ENCODE measurements at regions not wholly inside any gene's neighbourhood (a gene's known extent, or its start where the extent isn't known, plus 50 kb on each side); places are given as distances from the start of the nearest gene placed in this dataset.

DNA sequence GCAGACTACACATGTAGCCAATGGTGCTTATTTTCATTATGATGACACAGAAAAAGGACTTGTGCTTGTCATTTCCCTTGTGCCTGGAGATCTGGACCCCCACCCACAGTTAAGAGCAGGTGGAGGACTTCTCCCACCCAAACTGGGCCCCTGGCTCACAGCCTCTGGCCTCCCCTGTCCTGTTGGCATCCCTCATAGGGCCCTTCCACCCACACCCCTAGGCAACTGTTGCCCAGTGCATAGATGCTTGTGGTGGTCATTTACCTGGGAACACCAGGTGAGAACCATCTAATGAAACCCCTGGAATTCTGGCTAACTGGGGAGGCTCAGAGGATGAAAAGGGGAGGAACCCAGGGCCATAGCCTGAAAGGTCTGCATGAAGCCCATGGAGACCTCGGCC is 355.9 kb downstream of the BUD13 start:
- no peak overlapping the region for H3K4me3 ChIP-seq
- no peaks in the 10 kb centered on the region for H3K36me3 ChIP-seq
- TF ChIP-seq POLR2A (IDR thresholded peaks at IDR 0.05) = no peak
- TF ChIP-seq, protein P1, sequence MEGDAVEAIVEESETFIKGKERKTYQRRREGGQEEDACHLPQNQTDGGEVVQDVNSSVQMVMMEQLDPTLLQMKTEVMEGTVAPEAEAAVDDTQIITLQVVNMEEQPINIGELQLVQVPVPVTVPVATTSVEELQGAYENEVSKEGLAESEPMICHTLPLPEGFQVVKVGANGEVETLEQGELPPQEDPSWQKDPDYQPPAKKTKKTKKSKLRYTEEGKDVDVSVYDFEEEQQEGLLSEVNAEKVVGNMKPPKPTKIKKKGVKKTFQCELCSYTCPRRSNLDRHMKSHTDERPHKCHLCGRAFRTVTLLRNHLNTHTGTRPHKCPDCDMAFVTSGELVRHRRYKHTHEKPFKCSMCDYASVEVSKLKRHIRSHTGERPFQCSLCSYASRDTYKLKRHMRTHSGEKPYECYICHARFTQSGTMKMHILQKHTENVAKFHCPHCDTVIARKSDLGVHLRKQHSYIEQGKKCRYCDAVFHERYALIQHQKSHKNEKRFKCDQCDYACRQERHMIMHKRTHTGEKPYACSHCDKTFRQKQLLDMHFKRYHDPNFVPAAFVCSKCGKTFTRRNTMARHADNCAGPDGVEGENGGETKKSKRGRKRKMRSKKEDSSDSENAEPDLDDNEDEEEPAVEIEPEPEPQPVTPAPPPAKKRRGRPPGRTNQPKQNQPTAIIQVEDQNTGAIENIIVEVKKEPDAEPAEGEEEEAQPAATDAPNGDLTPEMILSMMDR (IDR thresholded peaks at IDR 0.05) = no peak
- H3K4me1 ChIP-seq = peaks cover 0 to 8% (median 0%) of the 10 kb centered on the region in 4 donors
- no peaks in the 10 kb centered on the region for H3K9me3 ChIP-seq
- DNase-seq = no peak
- H3K27ac ChIP-seq = no peak overlapping the region
- no peaks in the 10 kb centered on the region for H3K27me3 ChIP-seq

DNA sequence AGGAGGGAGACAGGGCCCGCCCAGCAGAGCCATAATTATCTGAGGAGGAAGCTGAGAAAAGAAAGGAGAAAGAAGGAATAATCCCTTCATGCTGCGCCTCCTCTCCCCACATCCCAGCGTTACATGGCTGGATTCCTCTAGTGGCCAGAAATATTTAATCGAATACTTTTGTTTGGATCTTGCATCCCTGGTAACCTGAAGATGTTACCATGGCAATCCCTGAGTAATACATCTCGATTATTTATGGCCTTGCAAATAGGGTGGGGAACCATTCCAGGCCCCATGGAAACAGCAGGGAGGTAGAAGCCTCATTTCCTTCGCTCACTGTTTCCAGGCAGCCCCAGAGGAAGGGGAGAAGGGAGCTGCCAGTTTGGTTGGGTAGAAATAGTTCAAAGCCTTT is 357.7 kb downstream of the BUD13 start:
- Histone ChIP-seq H3K9me3 (no peaks in the 10 kb centered on the region), H3K36me3 (no peaks in the 10 kb centered on the region), H3K4me3 (no peak overlapping the region), H3K4me1 (no peaks in the 10 kb centered on the region), H3K27ac (no peak overlapping the region), H3K27me3 (no peaks in the 10 kb centered on the region)
- DNase-seq = no peak
- TF ChIP-seq, protein P1 (IDR thresholded peaks at IDR 0.05) = no peak
- TF ChIP-seq POLR2A (IDR thresholded peaks at IDR 0.05) = no peak

DNA sequence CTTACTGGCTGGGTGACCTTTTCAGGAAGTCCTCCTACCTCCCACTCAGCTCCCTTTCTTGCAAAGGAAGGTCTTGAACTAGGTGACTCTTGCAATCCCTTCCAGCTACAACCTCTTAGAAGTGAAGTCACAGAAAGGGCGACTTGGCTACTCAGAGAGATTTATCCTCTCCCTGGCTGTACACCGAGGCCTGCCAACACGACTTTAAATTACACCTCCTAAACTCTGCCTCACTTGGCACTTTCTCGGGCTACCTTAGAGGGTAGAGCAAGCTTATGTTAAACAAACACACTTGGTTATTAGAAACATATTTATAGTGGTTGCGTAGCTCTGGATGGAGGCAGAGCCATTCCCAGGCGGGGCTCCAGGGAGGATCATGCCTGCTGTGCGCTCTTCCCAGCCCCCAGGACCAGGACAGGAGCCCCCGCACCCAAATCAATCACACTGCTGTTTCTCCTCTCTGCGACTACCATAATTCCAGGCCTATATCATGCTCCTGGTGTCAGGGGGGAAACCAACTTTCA is 358.4 kb downstream of the BUD13 start:
- TF ChIP-seq, protein P1 (IDR thresholded peaks at IDR 0.05) = no peak
- TF ChIP-seq POLR2A (IDR thresholded peaks at IDR 0.05) = no peak
- no peak overlapping the region for H3K4me3 ChIP-seq
- H3K4me1 ChIP-seq = no peaks in the 10 kb centered on the region
- H3K36me3 ChIP-seq = no peaks in the 10 kb centered on the region
- no peak overlapping the region for H3K27ac ChIP-seq
- H3K27me3 ChIP-seq = no peaks in the 10 kb centered on the region
- H3K9me3 ChIP-seq = no peaks in the 10 kb centered on the region
- DNase-seq = no peak

DNA sequence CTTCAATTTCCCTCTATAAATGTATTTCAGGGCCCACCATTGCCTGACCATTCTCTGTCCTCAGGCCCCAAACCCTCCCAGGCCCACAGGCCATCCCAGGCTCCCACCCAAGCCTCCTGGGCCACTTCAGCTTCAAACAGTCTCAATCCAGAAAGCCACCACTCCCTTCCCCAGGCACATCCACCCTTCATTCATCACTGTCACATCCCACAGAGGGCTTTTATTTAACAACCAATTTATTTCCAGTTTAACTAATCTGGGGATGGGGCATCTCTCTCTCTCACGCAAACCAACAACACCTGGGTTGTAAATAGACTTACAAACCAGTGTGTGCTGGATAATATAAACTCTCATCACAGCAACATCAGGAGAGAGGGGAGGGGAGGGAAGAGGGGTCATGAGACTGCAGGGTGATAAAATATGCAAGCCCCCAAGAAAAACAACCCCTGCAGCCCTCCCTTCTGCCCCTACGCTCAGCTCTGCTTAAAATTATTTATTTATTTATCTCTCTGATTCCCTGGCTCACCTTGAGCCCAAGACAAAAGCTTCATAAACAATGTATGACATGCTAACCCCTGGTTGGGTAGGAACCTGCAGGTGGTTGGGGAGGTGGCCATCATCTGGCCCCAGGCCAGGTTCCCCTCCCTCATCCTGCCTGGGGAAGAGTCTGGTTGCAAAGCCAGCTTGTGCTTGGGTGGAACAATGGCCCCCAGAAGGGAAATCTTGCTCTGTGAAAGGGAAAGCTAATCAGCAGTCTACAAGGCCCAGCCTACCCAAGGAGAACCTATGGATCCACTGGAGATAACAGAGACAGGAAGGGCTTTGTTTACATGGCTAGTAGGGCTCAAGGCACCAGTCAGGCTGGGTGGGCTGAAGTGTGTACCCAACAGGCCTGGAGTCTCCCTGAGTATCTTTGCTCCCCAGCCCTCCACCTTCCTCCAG is 359.2 kb downstream of the BUD13 start:
- TF ChIP-seq, protein P1 (IDR thresholded peaks at IDR 0.05) = no peak
- no peak for TF ChIP-seq POLR2A (IDR thresholded peaks at IDR 0.05)
- H3K4me1 ChIP-seq = no peaks in the 10 kb centered on the region
- DNase-seq = no peak

DNA sequence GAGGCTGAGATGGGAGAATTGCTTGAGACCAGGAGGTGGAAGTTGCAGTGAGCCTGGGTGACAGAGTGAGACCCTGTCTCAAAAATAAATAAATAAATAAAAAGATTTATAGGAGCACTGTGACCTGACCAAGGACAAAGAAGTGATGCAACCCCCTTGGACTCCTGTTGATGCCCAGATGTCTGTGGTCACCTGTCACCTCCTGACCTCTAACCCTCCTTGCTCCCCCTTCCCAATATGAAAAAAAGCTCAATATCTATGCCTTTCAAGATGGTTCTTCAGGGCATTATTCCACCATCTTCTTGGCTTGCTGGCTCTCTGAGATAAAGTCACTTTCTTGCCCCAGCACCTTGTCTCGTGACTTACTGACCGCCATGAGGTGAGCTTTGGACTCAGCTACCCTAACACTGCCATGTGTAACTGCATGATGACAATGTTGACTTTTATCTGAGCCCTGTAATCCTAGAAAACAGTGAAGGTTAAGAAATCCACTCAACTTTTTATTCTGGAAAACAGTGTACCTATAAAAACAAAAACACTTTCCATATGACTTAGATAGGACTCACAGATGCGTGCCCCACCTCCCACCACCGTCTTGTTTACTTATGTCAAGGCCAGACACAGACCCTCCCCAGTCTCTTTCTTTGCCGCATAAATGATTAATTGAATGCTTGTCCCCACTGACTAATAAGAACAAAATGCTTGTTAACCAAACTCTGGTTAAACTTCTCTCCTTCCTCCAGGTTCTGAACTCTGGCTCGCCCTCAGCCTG is 360.5 kb downstream of the BUD13 start:
- Histone ChIP-seq H3K9me3 (no peaks in the 10 kb centered on the region), H3K27me3 (no peaks in the 10 kb centered on the region), H3K36me3 (no peaks in the 10 kb centered on the region), H3K4me3 (no peak overlapping the region), H3K4me1 (no peaks in the 10 kb centered on the region), H3K27ac (no peak overlapping the region)
- TF ChIP-seq, protein P1 (IDR thresholded peaks at IDR 0.05) = no peak
- TF ChIP-seq POLR2A (IDR thresholded peaks at IDR 0.05) = no peak
- DNase-seq = no peak

More for the DNA sequence above, 359.2 kb downstream of the BUD13 start:
- H3K9me3 ChIP-seq = no peaks in the 10 kb centered on the region
- no peak overlapping the region for H3K4me3 ChIP-seq
- H3K27ac ChIP-seq = no peak overlapping the region
- H3K27me3 ChIP-seq = no peaks in the 10 kb centered on the region
- no peaks in the 10 kb centered on the region for H3K36me3 ChIP-seq
